ENCODE measurements at regions not wholly inside any gene's neighbourhood (a gene's known extent, or its start where the extent isn't known, plus 50 kb on each side); places are given as distances from the start of the nearest gene placed in this dataset.

DNA sequence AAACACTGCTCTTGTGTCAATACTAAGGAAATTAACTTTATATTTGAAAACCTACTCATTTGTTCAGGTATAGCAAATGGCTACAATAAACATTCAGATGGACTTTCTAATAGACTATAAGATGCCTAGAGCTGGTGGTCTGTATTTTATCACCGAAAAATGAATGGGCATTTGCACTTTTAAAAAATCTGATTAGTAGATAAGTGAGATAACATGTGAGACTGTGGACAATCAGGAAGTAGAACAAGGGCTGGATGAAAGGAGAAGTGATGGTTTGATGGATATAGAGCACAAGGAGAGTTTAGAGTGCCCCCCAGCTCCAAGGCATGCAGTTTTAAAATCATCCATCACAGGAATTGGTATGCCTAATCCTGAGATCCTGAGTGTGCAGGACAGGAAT is 308.4 kb upstream of the RARB start:
- DNase-seq: no peak

- DNase-seq: no peak
These were observed 307.4 kb upstream of the RARB start for GRCh38 chr3:25120665-25121064.

DNA sequence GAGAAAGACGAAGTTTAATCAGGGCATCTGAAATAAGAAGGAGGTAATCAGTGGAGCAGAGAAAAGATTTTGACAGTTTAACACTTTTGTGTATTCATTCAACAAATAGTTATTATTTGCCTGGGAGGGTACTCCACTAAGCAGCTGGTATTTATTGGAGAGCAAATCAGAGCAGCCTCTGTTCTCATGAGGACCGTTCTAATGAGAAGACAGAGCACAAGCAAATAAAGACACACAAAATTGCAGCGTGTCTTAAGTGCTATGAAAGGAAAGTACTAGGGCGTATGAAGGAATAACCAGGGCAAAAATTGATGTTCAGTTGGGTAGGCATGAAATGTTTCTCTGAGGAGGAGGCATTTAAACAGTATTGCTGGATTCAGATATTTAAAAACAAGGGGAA is 302.9 kb upstream of the RARB start:
- no peak for DNase-seq

- no peak for DNase-seq
These were observed 299.3 kb upstream of the RARB start for GRCh38 chr3:25128735-25129134.

DNA sequence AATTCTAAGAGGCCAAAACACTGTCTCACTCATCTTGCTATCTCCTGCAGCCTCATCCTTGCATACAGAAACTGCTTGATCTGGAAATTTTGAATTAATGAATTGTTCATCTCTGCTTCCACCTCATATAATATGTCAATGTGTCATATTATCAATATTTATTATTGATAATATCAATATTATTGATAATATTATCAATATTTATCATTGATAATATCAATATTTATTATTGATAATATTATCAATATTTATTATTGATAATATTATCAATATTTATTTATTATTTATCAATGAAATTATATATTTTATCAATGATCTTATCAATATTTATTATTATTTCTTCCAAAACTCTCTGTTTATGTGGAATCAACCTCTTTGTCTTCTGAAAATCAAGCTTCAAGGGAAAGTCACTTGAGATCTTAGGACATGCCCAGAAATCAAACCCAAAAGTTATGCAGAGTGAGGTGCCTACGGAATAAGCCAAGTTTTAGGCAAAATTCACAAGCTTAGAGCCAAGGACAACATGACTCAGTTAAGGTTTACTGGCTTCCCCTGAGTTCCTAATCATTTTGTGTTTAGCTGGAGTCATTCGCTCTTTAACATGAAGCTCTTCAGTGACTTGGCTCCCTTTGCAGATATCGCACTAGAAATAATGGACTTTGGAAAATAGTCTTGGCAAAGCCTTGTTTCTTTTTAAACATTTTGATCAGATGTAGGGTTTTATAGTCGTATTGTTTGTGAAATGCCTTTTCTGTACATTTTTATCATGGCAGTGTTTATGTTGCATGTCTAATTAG is 297.1 kb upstream of the RARB start:
- DNase-seq: no peak

- no peak for DNase-seq
These were observed 294.5 kb upstream of the RARB start for GRCh38 chr3:25133588-25133987.

DNA sequence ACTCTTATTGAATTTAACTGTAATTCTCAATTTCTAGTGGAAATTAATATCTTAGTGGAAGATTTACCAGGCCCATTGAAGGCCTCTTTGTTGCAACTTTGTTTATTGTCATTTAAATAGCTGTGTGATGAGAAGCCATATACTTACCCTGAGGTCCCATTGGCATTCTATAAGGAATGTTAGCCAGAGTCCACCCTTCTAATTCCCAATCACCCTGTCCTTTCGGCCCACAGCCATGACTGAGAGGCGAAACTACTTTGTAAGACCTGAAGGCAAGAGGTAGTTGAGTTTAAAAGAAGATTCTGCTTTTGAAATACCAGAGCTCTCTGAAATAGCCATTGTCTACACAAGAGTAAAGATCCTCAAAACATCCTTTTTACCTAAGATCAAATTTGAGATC is 290.5 kb upstream of the RARB start:
- DNase-seq: no peak

DNA sequence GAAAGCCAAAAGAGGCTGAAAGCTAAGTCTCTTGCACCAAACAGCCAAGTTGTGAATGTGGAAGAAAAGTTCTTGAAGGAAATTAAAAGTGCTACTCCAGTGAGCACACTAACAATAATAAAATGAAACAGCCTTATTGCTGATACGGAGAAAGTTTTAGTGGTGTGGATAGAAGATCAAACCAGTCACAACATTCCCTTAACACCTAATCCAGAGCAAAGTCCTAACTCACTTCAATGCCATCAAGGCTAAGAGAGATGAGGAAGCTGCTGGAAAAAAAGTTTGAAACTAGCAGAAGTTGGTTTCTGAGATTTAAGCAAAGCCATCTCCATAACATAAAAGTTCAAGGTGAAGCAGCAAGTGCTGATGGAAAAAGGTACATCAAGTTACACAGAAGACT is 288.8 kb upstream of the RARB start:
- DNase-seq: no peak

GRCh38 chr3:25142609-25143355 is 285.3 kb upstream of the RARB start:
- DNase-seq: no peak

DNA sequence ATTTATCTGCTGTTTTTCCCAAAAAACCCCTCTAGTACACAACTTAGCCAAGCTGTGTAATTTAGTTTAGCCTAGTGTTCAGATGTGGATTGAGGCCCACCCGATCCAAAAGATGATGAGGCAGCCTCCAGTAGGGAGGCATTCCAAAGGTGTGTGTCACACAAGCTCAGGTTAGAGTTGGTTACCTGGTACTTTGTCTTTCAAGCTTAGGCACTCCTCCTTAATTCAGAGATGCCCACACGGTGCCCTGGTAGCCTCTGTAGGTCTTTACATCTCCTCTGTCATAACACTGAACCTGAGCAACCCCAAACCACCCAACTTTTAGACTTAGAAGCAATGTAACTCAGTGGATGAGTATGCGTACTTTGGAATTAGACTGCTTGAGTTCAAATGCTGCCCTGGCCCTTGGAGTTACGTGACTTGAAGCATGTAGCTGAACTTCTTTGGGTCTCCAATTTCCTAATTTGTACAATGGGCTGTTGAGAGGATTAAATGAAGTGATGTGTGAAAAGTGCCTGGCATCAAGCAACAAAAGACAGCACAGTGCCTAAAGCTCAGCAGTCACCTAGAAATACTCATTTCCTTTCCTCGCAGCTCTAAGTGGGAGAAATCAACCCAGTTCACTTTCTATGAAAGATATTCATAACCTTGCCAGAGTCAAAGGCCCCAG is 284.6 kb upstream of the RARB start:
- DNase-seq: no peak

- no peak for DNase-seq
These were observed 283.6 kb upstream of the RARB start for GRCh38 chr3:25144430-25144829.

GRCh38 chr3:25145176-25145575 is 282.9 kb upstream of the RARB start:
- DNase-seq: no peak

DNA sequence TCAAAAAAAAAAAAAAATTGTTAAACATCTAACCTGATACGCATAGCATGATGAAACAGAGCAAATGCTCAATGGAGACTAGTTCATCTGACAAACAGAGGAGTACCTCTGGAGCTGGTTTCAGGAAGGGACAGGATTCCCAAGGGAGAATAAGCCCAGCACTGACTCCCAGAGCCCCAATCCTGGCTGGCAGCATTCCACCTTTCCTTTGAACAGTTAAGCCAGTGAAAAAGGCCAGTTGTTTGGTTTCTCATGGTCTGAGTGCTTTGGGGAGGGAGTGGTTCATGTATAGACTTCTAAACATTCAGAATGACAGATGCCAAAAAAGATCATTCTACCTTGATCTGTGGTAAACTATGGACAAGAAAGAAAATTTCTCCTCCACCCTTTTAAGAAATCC is 277.9 kb upstream of the RARB start:
- no peak for DNase-seq

GRCh38 chr3:25151281-25151902 is 276.7 kb upstream of the RARB start:
- no peak for DNase-seq

GRCh38 chr3:25151903-25152295 is 276.2 kb upstream of the RARB start:
- no peak for DNase-seq

GRCh38 chr3:25153136-25153535 is 274.9 kb upstream of the RARB start:
- no peak for DNase-seq

GRCh38 chr3:25153561-25153960 is 274.5 kb upstream of the RARB start:
- DNase-seq: no peak

GRCh38 chr3:25155652-25156471 is 272.2 kb upstream of the RARB start:
- no peak for DNase-seq

DNA sequence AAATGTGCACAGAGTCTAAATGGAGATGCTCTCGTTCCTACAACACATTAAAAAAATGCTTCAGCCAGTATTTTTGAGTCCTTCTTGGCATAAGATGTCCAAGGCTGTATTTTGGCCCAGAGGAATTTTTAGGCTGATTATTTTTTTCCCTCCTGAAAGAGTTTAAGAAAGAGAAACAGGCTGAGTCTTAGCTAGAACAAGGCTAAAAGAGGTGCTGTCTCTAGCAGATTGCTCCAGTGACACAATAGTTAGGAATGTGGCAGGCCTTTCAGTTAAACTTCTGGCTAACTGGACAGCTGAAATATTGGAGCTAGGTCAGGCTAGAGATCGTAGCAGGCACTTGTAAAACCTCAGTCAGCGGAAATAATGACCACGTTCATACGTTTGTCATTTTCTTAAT is 271.4 kb upstream of the RARB start:
- no peak for DNase-seq

GRCh38 chr3:25165306-25165705 is 262.8 kb upstream of the RARB start:
- DNase-seq: no peak

- DNase-seq: no peak
These were observed 262.0 kb upstream of the RARB start for GRCh38 chr3:25166016-25166415.

DNA sequence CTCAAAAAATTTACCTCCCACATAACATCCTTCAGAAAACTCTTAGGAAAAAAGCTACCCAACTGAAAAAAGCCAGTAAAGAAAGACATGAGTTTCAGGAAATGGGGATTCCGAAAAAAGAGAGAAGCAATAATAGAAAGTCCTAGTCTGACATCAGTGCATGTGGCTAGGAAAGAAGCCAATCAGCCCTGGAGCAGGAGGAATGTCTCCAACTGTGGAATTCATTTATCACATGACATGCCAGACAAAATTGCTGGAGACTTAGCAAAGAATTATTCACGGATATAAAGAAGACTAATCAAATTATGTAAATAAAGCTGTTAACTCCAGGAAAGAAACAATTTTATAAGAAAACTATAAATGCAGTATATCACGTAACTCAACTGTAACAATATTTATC is 258.9 kb upstream of the RARB start:
- DNase-seq: no peak

DNA sequence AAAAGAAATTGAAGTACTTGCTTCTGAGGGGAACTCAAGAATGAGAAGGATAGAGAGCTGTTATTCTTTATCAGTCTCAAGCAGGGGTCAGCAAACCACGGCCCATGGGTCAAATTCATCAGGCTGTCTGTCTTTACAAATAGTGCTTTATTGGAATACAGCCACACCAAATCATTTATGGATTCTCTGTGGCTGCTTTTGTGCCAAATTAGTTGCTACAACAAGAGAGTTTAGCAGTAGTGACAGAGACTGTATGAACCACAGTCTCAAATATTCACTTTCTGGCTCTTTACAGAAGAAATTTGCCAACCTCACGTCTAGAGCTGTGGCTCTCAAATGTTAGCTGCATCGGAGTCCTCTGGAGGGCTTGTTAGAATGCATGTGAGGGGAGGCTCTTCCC is 258.0 kb upstream of the RARB start:
- no peak for DNase-seq

All from T-helper 9 cell (primary cell).